Astrocyte of the cerebellum (primary cell): ENCODE measurements at regions not wholly inside any gene's neighbourhood (a gene's known extent, or its start where the extent isn't known, plus 50 kb on each side); places are given as distances from the start of the nearest gene placed in this dataset.
A peak's percentile ranks its signal among the peaks of the same experiment; 100 is the strongest.

Experiments used
- DNase-seq: peaks from one replicate; pipeline ENCODE4 v3.0.0-alpha.2; 2011; ENCODE audit warnings: low read depth
- H3K4me3 ChIP-seq: 2 replicates; pipeline ENCODE4 v1.5.1; 2011; ENCODE audit warnings: mild to moderate bottlenecking, low read depth, low read length, moderate library complexity
- CTCF ChIP-seq: IDR thresholded peaks from 2 replicates; pipeline ENCODE4 v1.5.1; 2012; ENCODE audit warnings: low read length, low read depth, moderate library complexity, mild to moderate bottlenecking; ENCODE audit errors: missing control alignments
- in situ Hi-C: cut with HindIII; loops from 2 replicates; pipeline ENCODE4 v1.10.0; 2017; ENCODE audit warnings: low sequenced_read_pairs

GRCh38 chr3:16739541-16740105 lies 134.4 kb upstream of the DAZL start:
- in situ Hi-C loops, result no loop called here
- H3K4me3 ChIP-seq, result no peak overlapping the region
- DNase-seq, result no peak
- TF ChIP-seq CTCF, result no peak

- H3K4me3 ChIP-seq, result no peak overlapping the region
- in situ Hi-C loops, result no loop called here
- DNase-seq, result peak; percentile 76
- TF ChIP-seq CTCF, result no peak
Measured at GRCh38 chr3:16740515-16740914, 135.3 kb upstream of the DAZL start.

- DNase-seq, result peak; percentile 99
- TF ChIP-seq CTCF, result no peak
- no peak overlapping the region for H3K4me3 ChIP-seq
- in situ Hi-C loops, result no loop called here
Measured at GRCh38 chr3:16741103-16741758, 136.0 kb upstream of the DAZL start.

- in situ Hi-C loops, result no loop called here
- no peak overlapping the region for H3K4me3 ChIP-seq
- TF ChIP-seq CTCF, result peak; percentile 18
- peak; percentile 92 for DNase-seq
Measured at GRCh38 chr3:16741890-16742289, 136.7 kb upstream of the DAZL start.

GRCh38 chr3:16743276-16743675 lies 138.1 kb upstream of the DAZL start:
- in situ Hi-C loops, result no loop called here
- no peak for DNase-seq
- no peak for TF ChIP-seq CTCF
- no peak overlapping the region for H3K4me3 ChIP-seq

GRCh38 chr3:16759227-16759903 lies 125.4 kb upstream of the PLCL2 start:
- DNase-seq, result no peak
- in situ Hi-C loops, result no loop called here
- no peak for TF ChIP-seq CTCF

More at GRCh38 chr3:16759227-16759903, 125.4 kb upstream of the PLCL2 start:
- H3K4me3 ChIP-seq, result no peak overlapping the region
